Ishikawa (cell line): ENCODE measurements at regions not wholly inside any gene's neighbourhood (a gene's known extent, or its start where the extent isn't known, plus 50 kb on each side); places are given as distances from the start of the nearest gene placed in this dataset.

Source experiments
- CEBPB ChIP-seq: IDR thresholded peaks from 2 replicates; pipeline ENCODE4 v1.6.1; 2012
- CREB1 ChIP-seq: IDR thresholded peaks from 2 replicates; pipeline ENCODE4 v1.6.1; 2012; ENCODE audit warnings: low read depth
- EGR1 ChIP-seq: IDR thresholded peaks from 2 replicates; pipeline ENCODE4 v1.6.1; 2012
- EP300 ChIP-seq: IDR thresholded peaks from 2 replicates; pipeline ENCODE4 v1.6.1; 2012; ENCODE audit warnings: borderline replicate concordance
- FOXM1 ChIP-seq: IDR thresholded peaks from 2 replicates; pipeline ENCODE4 v1.6.1; 2012; ENCODE audit warnings: low read depth, borderline replicate concordance
- MAX ChIP-seq: IDR thresholded peaks from 2 replicates; pipeline ENCODE4 v1.6.1; 2012
- NFIC ChIP-seq: IDR thresholded peaks from 2 replicates; pipeline ENCODE4 v1.6.1; 2012
- RAD21 ChIP-seq: IDR thresholded peaks from 2 replicates; pipeline ENCODE4 v1.6.1; 2012; ENCODE audit warnings: low read depth
- REST ChIP-seq: IDR thresholded peaks from 2 replicates; pipeline ENCODE4 v1.6.1; 2012; ENCODE audit warnings: low read depth, mild to moderate bottlenecking
- TAF1 ChIP-seq: IDR thresholded peaks from 2 replicates; pipeline ENCODE4 v1.6.1; 2012; ENCODE audit warnings: low read depth, mild to moderate bottlenecking
- TCF12 ChIP-seq: IDR thresholded peaks from 2 replicates; pipeline ENCODE4 v1.6.1; 2012; ENCODE audit warnings: low read depth
- TEAD4 ChIP-seq: IDR thresholded peaks from 2 replicates; pipeline ENCODE4 v1.6.1; 2012
- USF1 ChIP-seq: IDR thresholded peaks from 2 replicates; pipeline ENCODE4 v1.6.1; 2012
- YY1 ChIP-seq: IDR thresholded peaks from 2 replicates; pipeline ENCODE4 v1.6.1; 2012; ENCODE audit warnings: low read depth
- ZBTB7A ChIP-seq: IDR thresholded peaks from 2 replicates; pipeline ENCODE4 v1.6.1; 2012; ENCODE audit warnings: low read depth

- TF ChIP-seq NFIC (no peak), TAF1 (no peak), EP300 (no peak), MAX (no peak), CEBPB (no peak), FOXM1 (no peak), TEAD4 (no peak), ZBTB7A (no peak), TCF12 (no peak), EGR1 (no peak), RAD21 (no peak), REST (no peak), YY1 (no peak), CREB1 (no peak)
Observed at GRCh38 chr18:22702806-22703205, 230.3 kb upstream of the RBBP8 start.

- TF ChIP-seq CEBPB (no peak), EGR1 (no peak), EP300 (no peak), CREB1 (no peak), YY1 (no peak), MAX (no peak), RAD21 (peak; percentile 53), TEAD4 (peak; percentile 95), REST (no peak), FOXM1 (no peak)
Observed at GRCh38 chr18:22703883-22704585, 229.1 kb upstream of the RBBP8 start.

GRCh38 chr18:22704586-22704918 is 228.6 kb upstream of the RBBP8 start:
- no peak for TF ChIP-seq FOXM1
- no peak for TF ChIP-seq USF1
- no peak for TF ChIP-seq CEBPB

GRCh38 chr18:22705328-22705727 is 227.8 kb upstream of the RBBP8 start:
- TF ChIP-seq YY1 (no peak), TAF1 (no peak), FOXM1 (no peak), NFIC (no peak), ZBTB7A (no peak), TEAD4 (no peak), CEBPB (no peak), EGR1 (no peak), MAX (no peak), TCF12 (no peak), CREB1 (no peak), REST (no peak), EP300 (no peak), RAD21 (no peak), USF1 (no peak)
